ENCODE measurements at regions not wholly inside any gene's neighbourhood (a gene's known extent, or its start where the extent isn't known, plus 50 kb on each side); places are given as distances from the start of the nearest gene placed in this dataset.
"Not testable (repeated sequence)": the region's sequence is repeated elsewhere in the genome, so short reads cannot be mapped to it uniquely, and the experiment has no call there.

DNA sequence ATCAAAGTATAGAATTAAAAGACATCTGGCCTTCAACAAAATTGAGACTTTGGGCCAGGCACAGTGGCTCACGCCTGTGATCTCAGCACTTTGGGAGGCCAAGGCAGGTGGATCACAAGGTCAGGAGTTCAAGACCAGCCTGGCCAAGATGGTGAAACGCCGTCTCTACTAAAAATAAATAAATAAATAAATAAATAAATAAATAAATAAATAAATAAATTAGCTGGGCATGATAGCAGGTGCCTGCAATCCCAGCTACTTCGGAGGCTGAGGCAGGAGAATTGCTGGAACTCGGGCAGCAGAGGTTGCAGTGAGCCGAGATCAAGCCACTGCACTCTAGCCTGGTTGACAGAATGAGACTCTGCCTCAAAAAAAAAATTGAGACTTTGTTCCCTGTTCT is 225.7 kb downstream of the CENPC start:
- TF ChIP-seq TAF1, POLR2A, POLR2AphosphoS5 (IDR thresholded peaks at IDR 0.05; ENCODE audit: low read depth, low read length): not testable (repeated sequence)
